ENCODE measurements at regions not wholly inside any gene's neighbourhood (a gene's known extent, or its start where the extent isn't known, plus 50 kb on each side); places are given as distances from the start of the nearest gene placed in this dataset.

GRCh38 chr3:64293121-64293520 is 67.9 kb upstream of the PRICKLE2 start:
- TF ChIP-seq CTCF (IDR thresholded peaks at IDR 0.05), result no peak
- H3K27me3 Mint-ChIP-seq (ENCODE audit: low read depth, poor library complexity), result no peaks in the 10 kb centered on the region
- H3K36me3 Mint-ChIP-seq (ENCODE audit: low read depth), result peaks cover 16% of the 10 kb centered on the region
- no peak overlapping the region for H3K4me3 Mint-ChIP-seq
- peaks cover 13% of the 10 kb centered on the region for H3K4me1 Mint-ChIP-seq
- peaks cover 17% of the 10 kb centered on the region for H3K9me3 Mint-ChIP-seq
- no peak overlapping the region for H3K27ac Mint-ChIP-seq
- no peak for DNase-seq

DNA sequence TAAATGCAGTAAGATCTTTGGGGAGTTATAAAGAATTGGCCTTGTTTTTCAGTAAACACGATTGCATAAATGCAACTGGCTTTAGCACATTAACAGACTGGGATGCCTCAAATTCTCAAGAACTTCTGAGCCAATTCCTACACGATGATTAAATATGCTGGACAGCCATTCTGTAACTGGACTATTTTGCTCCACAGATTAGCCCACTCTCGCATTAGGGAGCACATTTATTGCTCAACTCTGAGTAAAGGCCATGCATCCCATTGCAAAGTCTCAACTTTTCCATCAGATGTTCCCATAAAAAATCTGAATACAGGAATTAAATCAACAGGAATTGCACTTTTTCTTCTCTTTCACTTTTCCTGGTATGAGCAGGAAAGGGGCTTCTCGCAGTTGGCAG is 66.7 kb upstream of the PRICKLE2 start:
- no peak for TF ChIP-seq CTCF (IDR thresholded peaks at IDR 0.05)
- Mint-ChIP-seq H3K27ac (no peak overlapping the region), H3K9me3 (peaks cover 6% of the 10 kb centered on the region), H3K4me3 (no peak overlapping the region), H3K4me1 (peaks cover 13% of the 10 kb centered on the region), H3K36me3 (ENCODE audit: low read depth) (peaks cover 5% of the 10 kb centered on the region), H3K27me3 (ENCODE audit: low read depth, poor library complexity) (no peaks in the 10 kb centered on the region)
- DNase-seq, result no peak

GRCh38 chr3:64291345-64291744 is 66.1 kb upstream of the PRICKLE2 start:
- TF ChIP-seq CTCF (IDR thresholded peaks at IDR 0.05), result no peak
- Mint-ChIP-seq H3K4me3 (no peak overlapping the region), H3K27me3 (ENCODE audit: low read depth, poor library complexity) (no peaks in the 10 kb centered on the region), H3K4me1 (peaks cover 13% of the 10 kb centered on the region), H3K36me3 (ENCODE audit: low read depth) (no peaks in the 10 kb centered on the region), H3K9me3 (no peaks in the 10 kb centered on the region), H3K27ac (no peak overlapping the region)
- no peak for DNase-seq

GRCh38 chr3:64290864-64291263 is 65.6 kb upstream of the PRICKLE2 start:
- Mint-ChIP-seq H3K4me3 (no peak overlapping the region), H3K27ac (no peak overlapping the region), H3K9me3 (no peaks in the 10 kb centered on the region), H3K4me1 (peaks cover 13% of the 10 kb centered on the region), H3K36me3 (ENCODE audit: low read depth) (no peaks in the 10 kb centered on the region), H3K27me3 (ENCODE audit: low read depth, poor library complexity) (no peaks in the 10 kb centered on the region)
- no peak for DNase-seq
- no peak for TF ChIP-seq CTCF (IDR thresholded peaks at IDR 0.05)

DNA sequence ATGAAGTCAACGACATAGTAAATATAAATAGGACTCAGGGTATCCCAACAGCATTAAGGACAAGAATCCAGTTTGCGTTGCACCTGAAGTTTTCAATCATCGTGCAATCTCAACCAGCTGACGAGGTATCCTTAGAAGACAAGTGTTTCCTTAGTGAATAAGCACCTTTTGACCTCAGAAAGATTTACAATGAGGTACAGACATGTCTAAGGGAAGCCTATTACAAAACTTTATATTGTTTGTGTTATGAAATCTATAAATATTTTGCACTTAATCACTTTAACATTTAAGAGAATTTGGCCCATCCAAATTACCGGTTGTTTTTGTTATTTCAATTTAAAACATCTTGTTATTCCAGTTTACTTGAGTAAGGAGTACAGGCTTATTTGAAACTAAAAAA is 64.9 kb upstream of the PRICKLE2 start:
- TF ChIP-seq CTCF (IDR thresholded peaks at IDR 0.05), result no peak
- Mint-ChIP-seq H3K36me3 (ENCODE audit: low read depth) (no peaks in the 10 kb centered on the region), H3K4me3 (no peak overlapping the region), H3K27me3 (ENCODE audit: low read depth, poor library complexity) (no peaks in the 10 kb centered on the region), H3K4me1 (peaks cover 13% of the 10 kb centered on the region), H3K27ac (no peak overlapping the region), H3K9me3 (no peaks in the 10 kb centered on the region)
- no peak for DNase-seq

DNA sequence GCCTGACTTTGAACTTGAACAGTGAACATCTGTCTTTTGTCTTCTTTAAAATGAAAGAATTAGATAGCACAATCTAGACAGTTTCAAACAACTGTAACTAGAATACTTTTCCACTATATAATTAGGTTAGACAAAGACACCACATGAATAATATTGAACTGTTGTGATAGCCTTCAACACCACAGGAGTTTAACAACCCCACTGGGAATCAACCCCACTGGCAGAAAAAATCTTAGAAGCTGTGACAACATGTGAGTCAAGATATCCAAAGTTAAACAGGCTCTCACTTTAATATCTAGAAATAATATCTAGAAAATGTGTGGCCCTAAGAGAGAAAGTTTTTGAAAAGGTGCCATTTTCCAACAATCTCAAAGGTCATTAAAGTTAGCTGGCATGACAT is 64.4 kb upstream of the PRICKLE2 start:
- Mint-ChIP-seq H3K9me3 (peaks cover 3% of the 10 kb centered on the region), H3K4me1 (peaks cover 13% of the 10 kb centered on the region)
- DNase-seq, result no peak

More for the DNA sequence above, 64.4 kb upstream of the PRICKLE2 start:
- Mint-ChIP-seq H3K4me3 (no peak overlapping the region), H3K27ac (no peak overlapping the region), H3K36me3 (ENCODE audit: low read depth) (no peaks in the 10 kb centered on the region), H3K27me3 (ENCODE audit: low read depth, poor library complexity) (no peaks in the 10 kb centered on the region)
- TF ChIP-seq CTCF (IDR thresholded peaks at IDR 0.05), result no peak
